HG03196 (cell line): ENCODE measurements at regions not wholly inside any gene's neighbourhood (a gene's known extent, or its start where the extent isn't known, plus 50 kb on each side); places are given as distances from the start of the nearest gene placed in this dataset.
"Not testable (repeated sequence)": the region's sequence is repeated elsewhere in the genome, so short reads cannot be mapped to it uniquely, and the experiment has no call there.

Experiments used
- ATAC-seq: cut with Tn5 transposase; IDR thresholded peaks from one replicate; pipeline ENCODE4 v1.9.1; 2021; ENCODE audit not compliant: unreplicated experiment

DNA sequence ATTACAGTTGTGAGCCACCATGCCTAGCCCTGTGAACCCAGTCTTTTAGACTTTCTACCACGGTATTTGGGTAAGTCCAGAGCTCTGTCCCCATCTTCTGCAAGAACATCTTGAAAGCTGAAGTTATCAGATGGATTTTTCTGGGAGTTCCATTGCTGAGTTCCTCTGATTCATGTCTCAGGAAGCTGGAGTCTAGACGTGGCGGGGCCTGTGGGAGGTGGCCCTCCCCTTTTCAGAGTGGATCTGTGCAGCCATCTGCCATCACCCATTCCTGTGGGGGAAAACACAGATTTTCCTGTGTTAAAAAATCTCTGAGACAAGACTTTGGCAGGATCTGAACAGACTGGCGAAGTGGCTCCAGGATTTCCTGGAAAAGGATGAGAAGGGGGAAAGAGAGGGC, 234.3 kb downstream of the NPIPA7 start:
- ATAC-seq = not testable (repeated sequence)

DNA sequence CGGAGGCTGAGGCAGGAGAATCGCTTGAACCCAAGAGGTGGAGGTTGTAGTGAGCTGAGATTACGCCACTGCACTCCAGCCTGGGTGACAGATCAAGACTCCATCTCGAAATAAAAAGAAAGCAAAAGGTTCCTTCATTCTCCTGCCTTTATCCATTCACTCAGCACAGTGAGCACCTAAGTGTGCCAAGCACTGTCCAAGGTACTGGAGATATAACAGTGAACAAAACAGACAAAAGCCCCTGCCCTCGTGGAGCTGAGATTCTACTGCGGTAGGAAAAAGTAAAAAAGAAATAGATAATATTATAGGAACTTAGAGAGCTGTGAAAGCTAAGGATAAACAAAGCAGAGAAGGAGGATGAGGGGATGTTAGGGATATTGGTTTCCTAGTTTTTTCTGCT, 235.5 kb downstream of the NPIPA7 start:
- not testable (repeated sequence) for ATAC-seq

- ATAC-seq = not testable (repeated sequence)
Observed at GRCh38 chr16:16618963-16619465, 240.1 kb downstream of the NPIPA7 start.

- not testable (repeated sequence) for ATAC-seq
Observed at GRCh38 chr16:16624367-16624766, 245.4 kb downstream of the NPIPA7 start.

GRCh38 chr16:16625140-16625539, 246.2 kb downstream of the NPIPA7 start:
- ATAC-seq = not testable (repeated sequence)

GRCh38 chr16:16627865-16628264, 248.9 kb downstream of the NPIPA7 start:
- not testable (repeated sequence) for ATAC-seq

- ATAC-seq = not testable (repeated sequence)
Observed at GRCh38 chr16:16638231-16638630, 259.3 kb downstream of the NPIPA7 start.

DNA sequence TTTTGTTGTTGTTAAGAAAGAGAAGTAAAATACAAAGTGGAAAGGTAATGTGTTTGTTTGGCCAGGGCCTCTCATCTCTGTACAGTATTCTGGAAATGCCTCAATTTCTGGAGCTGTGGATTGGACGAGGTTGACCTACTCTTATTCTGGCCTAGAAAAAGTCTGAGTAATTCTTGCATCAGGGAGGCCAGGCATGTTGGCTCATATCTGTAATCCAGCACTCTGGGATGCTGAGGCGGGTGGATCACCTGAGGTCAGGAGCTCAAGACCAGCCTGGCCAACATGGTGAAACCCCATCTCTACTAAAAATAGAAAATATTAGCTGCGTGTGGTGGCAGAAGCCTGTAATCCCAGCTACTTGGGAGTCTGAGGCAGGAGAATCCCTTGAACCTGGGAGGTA, 259.8 kb downstream of the NPIPA7 start:
- ATAC-seq = not testable (repeated sequence)

- not testable (repeated sequence) for ATAC-seq
Observed at GRCh38 chr16:16643828-16644227, 264.9 kb downstream of the NPIPA7 start.

DNA sequence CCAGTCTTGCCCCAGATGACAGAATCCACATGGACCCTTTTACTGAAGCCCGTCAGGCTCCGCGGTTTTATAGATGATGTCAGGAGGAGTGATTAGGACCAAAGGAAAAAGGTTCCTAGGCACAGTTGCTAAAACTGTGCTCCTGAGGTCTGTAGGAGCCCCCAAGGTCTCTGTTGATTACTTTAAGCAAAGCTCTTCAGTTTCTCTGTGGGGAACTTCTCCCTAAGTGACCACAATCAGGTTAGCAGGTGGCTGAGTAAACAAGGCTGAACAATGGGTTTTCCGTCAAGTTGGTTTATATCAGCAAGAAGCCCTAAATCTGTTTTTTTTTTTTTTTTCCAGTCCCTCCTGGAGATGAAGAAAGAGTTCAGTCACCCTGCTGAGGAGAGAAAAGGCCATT, 269.1 kb downstream of the NPIPA7 start:
- not testable (repeated sequence) for ATAC-seq

GRCh38 chr16:16672180-16672812, 293.4 kb downstream of the NPIPA7 start:
- ATAC-seq = not testable (repeated sequence)

- not testable (repeated sequence) for ATAC-seq
Observed at GRCh38 chr16:16674820-16675219, 295.9 kb downstream of the NPIPA7 start.

GRCh38 chr16:16721849-16722248, 342.9 kb downstream of the NPIPA7 start:
- ATAC-seq = not testable (repeated sequence)

- not testable (repeated sequence) for ATAC-seq
Observed at GRCh38 chr16:16722666-16723065, 343.7 kb downstream of the NPIPA7 start.

- ATAC-seq = not testable (repeated sequence)
Observed at GRCh38 chr16:16723819-16724519, 345.0 kb downstream of the NPIPA7 start.

DNA sequence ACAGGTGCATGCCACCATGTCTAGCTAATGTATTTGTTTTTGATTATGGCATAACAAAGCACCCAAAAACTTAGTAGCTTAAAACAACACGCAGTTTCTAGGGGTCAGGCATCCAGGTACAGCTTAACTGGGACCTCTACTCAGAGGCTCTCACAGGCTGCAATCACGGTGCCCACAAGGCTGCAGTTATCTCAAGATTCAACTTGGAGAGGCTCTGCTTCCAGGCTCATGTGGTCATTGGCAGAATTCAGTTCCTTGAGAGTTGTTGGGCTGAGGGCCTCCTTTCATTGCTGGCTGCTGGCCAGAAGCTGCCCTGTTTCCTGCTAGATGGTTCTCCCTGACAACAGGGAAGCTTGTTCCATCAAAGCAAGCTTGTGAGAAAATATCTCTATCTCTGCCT, 348.1 kb downstream of the NPIPA7 start:
- ATAC-seq = not testable (repeated sequence)

GRCh38 chr16:16742573-16742972, 363.6 kb downstream of the NPIPA7 start:
- not testable (repeated sequence) for ATAC-seq

GRCh38 chr16:16754992-16755667, 376.2 kb downstream of the NPIPA7 start:
- not testable (repeated sequence) for ATAC-seq

DNA sequence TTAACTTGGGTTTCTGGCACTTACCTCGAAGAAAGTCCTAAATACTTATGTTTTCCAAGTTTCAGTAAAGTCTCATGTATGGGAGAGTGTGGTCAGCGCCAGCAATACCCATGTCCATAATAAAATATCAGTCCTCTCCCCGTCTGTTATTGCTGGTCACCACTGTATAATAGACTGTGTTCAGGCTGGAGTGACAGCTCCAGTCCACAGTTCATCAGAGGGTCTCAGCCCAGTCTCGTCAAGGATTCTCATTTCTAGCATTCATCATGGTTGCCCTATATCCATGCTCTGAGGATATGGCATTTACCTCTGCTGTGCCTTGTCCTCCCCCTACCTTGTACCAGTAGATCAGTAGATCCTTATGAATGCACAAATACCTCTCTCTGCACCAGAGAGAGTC, 384.5 kb downstream of the NPIPA7 start:
- ATAC-seq = no peak

DNA sequence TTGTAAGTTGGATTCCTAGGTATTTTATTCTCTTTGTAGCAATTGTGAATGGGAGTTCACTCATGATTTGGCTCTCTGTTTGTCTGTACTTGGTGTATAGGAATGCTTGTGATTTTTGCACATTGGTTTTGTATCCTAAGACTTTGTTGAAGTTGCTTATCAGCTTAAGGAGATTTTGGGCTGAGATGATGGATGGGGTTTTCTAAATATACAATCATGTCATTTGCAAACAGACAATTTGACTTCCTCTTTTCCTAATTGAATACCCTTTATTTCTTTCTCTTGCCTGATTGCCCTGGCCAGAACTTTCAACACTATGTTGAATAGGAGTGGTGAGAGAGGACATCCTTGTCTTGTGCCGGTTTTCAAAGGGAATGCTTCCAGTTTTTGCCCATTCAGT, 391.8 kb downstream of the NPIPA7 start:
- ATAC-seq = not testable (repeated sequence)

DNA sequence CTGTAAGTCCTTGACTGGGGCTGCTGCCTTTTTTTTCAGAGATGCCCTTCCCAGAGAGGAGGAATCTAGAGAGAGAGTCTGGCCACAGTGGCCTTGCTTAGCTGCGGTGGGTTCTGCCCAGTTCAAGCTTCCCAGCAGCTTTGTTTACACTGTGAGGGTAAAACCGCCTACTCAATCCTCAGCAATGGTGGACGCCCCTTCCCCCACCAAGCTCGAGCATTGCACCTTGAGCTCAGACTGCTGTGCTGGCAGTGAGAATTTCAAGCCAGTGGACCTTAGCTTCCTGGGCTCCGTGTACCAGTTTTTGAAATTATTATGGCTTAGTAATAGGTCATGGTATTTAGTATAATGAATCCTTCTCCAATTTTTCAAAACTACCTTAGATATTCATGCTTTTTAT, 395.4 kb downstream of the NPIPA7 start:
- no peak for ATAC-seq

DNA sequence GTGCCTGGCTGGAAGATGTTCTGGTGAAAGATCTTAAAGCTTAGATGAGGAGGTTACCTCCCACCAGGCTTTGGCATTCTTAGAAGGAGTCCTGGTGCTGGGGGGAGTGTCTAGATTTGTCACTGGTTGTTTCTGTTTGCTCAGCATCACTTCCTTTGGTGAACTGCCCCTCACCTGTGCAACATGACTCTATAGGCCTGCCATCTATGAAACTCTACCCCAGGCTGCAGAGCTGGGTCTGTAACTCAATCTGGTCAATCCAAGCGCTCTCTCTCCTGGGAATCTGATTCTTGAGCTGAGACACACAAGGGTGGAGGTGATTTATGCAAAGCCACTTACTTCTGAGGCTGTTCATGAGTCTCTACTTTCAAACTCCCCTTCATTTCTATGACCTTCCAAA, 399.4 kb downstream of the NPIPA7 start:
- ATAC-seq = no peak
